Glutamatergic neuron (in vitro differentiated cells): ENCODE measurements at regions not wholly inside any gene's neighbourhood (a gene's known extent, or its start where the extent isn't known, plus 50 kb on each side); places are given as distances from the start of the nearest gene placed in this dataset.

Experiments
- DNase-seq: peaks from one replicate; pipeline ENCODE4 v3.0.0; 2022
- H3K27ac Mint-ChIP-seq: one replicate; pipeline ENCODE4 v1.8.0; 2020; ENCODE audit warnings: mild to moderate bottlenecking, mixed read lengths, inconsistent platforms; ENCODE audit not compliant: unreplicated experiment
- H3K27me3 Mint-ChIP-seq: one replicate; pipeline ENCODE4 v1.8.0; 2020; ENCODE audit warnings: mild to moderate bottlenecking, moderate library complexity, mixed read lengths, inconsistent platforms; ENCODE audit not compliant: unreplicated experiment
- H3K36me3 Mint-ChIP-seq: one replicate; pipeline ENCODE4 v1.8.0; 2020; ENCODE audit warnings: mild to moderate bottlenecking, mixed read lengths, inconsistent platforms; ENCODE audit not compliant: unreplicated experiment
- H3K4me1 Mint-ChIP-seq: one replicate; pipeline ENCODE4 v1.8.0; 2020; ENCODE audit warnings: mild to moderate bottlenecking, low read depth, mixed read lengths, inconsistent platforms; ENCODE audit not compliant: unreplicated experiment
- H3K4me3 Mint-ChIP-seq: one replicate; pipeline ENCODE4 v1.8.0; 2020; ENCODE audit warnings: mild to moderate bottlenecking, mixed read lengths, inconsistent platforms; ENCODE audit not compliant: unreplicated experiment
- H3K9me3 Mint-ChIP-seq: one replicate; pipeline ENCODE4 v1.8.0; 2020; ENCODE audit warnings: mild to moderate bottlenecking, moderate library complexity, mixed read lengths, inconsistent platforms; ENCODE audit not compliant: unreplicated experiment
- CTCF ChIP-seq: fragments of 200-600 bp; sonication (generic); IDR thresholded peaks from one replicate; pipeline ENCODE4 v1.5.0; 2021; ENCODE audit not compliant: partially characterized antibody, unreplicated experiment

GRCh38 chr2:38232454-38232853 lies 144.6 kb downstream of the ATL2 start:
- DNase-seq, result no peak
- H3K9me3 Mint-ChIP-seq, result no peaks in the 10 kb centered on the region
- no peak overlapping the region for H3K27ac Mint-ChIP-seq
- no peaks in the 10 kb centered on the region for H3K4me1 Mint-ChIP-seq
- no peaks in the 10 kb centered on the region for H3K36me3 Mint-ChIP-seq
- no peaks in the 10 kb centered on the region for H3K27me3 Mint-ChIP-seq
- H3K4me3 Mint-ChIP-seq, result no peak overlapping the region
- TF ChIP-seq CTCF, result no peak

DNA sequence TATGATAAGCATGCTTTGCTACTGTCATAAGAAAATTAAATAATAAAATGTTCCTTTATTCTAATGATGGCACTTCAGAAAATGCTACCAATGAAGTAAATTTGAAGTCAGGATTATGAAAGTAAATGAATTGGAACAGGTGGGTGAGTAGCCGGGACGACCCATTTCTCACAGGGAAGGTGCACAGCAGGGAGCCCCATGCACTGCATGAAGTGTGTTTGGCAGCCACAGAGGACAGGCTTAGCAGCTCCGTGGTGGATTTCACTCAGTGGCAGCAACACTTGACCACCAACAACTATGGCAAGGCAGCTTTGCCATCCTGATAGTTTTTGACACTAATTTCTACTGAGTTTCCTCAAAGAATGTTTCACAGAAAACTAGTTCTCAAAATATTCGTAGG lies 146.3 kb downstream of the ATL2 start:
- Mint-ChIP-seq H3K4me3 (no peak overlapping the region), H3K27me3 (no peaks in the 10 kb centered on the region), H3K36me3 (no peaks in the 10 kb centered on the region), H3K27ac (no peak overlapping the region), H3K9me3 (no peaks in the 10 kb centered on the region), H3K4me1 (no peaks in the 10 kb centered on the region)
- DNase-seq, result no peak
- TF ChIP-seq CTCF, result no peak

GRCh38 chr2:38228753-38229152 lies 148.3 kb downstream of the ATL2 start:
- peaks cover 2% of the 10 kb centered on the region for H3K4me1 Mint-ChIP-seq
- no peaks in the 10 kb centered on the region for H3K9me3 Mint-ChIP-seq
- no peak for DNase-seq
- H3K4me3 Mint-ChIP-seq, result no peak overlapping the region
- no peaks in the 10 kb centered on the region for H3K36me3 Mint-ChIP-seq
- no peaks in the 10 kb centered on the region for H3K27me3 Mint-ChIP-seq
- no peak for TF ChIP-seq CTCF
- no peak overlapping the region for H3K27ac Mint-ChIP-seq

- TF ChIP-seq CTCF, result no peak
- Mint-ChIP-seq H3K4me3 (no peak overlapping the region), H3K36me3 (peaks cover 5% of the 10 kb centered on the region), H3K9me3 (no peaks in the 10 kb centered on the region), H3K4me1 (peaks cover 2% of the 10 kb centered on the region), H3K27ac (no peak overlapping the region), H3K27me3 (no peaks in the 10 kb centered on the region)
- DNase-seq, result no peak
These were observed 149.0 kb upstream of the CYP1B1 start for GRCh38 chr2:38224821-38225437.

DNA sequence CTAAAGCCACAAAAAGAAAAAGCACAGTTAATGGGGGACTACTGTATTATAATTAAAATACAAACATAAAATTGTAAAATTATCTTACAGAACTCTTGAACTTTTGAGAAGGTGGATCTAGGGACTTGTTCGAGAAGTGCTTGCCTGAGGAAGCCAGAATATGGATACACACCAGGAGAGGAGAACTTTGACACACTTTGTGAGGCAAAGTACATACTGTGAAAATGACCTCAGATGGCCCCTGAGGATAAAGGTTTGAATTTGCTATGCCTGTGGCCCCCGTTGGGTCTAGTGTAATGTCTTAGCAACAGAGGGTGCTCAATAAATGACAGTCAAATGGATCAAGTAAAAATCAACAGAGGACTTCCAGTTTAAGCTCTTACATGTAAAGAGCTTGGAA lies 148.2 kb upstream of the CYP1B1 start:
- no peak for TF ChIP-seq CTCF
- H3K9me3 Mint-ChIP-seq, result no peaks in the 10 kb centered on the region
- peaks cover 2% of the 10 kb centered on the region for H3K4me1 Mint-ChIP-seq
- no peak overlapping the region for H3K27ac Mint-ChIP-seq
- DNase-seq, result no peak
- peaks cover 2% of the 10 kb centered on the region for H3K27me3 Mint-ChIP-seq
- H3K4me3 Mint-ChIP-seq, result no peak overlapping the region
- peaks cover 5% of the 10 kb centered on the region for H3K36me3 Mint-ChIP-seq
